Right ventricle myocardium superior (tissue), 1 donor: ENCODE measurements at regions not wholly inside any gene's neighbourhood (a gene's known extent, or its start where the extent isn't known, plus 50 kb on each side); places are given as distances from the start of the nearest gene placed in this dataset.

Source experiments
- ATAC-seq: fragments of 200-7000 bp; cut with Tn5 transposase; one replicate; pipeline ENCODE4 v1.9.1; 2020; ENCODE audit warnings: mild to moderate bottlenecking; ENCODE audit not compliant: poor library complexity
- DNase-seq: peaks from one replicate; pipeline ENCODE4 v3.0.0-alpha.2; 2020
- intact Hi-C: fragments of 100-400 bp; cut with DNase I; formaldehyde crosslinking; loops from one replicate; pipeline ENCODE4 v1.11.2; 2022
- donor health status: DM: no; HTN: yes; CAD: no; lungs with severe emphysema.

DNA sequence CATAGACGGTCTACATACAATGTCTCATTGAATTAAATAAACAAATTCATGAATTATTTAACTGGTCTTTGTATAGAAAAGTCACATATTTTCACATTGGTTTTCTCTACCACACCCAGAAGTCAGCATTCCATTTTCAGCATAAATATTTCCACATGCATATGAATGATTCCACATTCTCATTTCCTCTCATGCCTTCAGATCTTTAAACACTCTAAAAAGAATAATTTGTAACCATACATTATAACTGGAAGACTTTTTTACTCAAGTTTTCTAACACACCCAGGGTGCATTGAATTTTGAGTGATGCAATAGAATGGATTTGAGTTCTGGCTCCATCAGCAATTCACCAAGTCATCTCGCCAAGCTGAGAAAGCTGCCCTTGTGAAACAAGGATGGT, 501.8 kb upstream of the TENM4 start:
- ATAC-seq (no peak), DNase-seq (no peak)
- intact Hi-C loops = no loop called here

DNA sequence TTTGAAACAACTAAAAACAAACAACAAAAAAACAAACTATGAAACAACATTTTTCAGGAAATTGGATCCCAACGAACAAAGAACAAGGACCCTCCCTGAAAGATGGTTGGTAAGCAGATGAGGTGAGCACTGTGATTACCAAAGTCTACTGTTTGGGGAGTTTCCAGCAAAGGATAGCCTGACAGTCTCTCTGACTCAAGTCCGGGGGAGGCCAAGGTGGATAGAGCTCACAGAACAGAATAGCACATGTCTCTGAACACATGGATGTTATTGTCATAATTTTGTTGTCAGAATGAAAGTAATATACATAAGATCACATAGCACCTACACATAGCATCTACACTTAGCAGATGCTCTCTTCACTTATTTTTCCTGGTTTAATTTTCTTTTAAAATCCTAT, 501.3 kb upstream of the TENM4 start:
- ATAC-seq (no peak), DNase-seq (no peak)
- intact Hi-C loops = no loop called here

DNA sequence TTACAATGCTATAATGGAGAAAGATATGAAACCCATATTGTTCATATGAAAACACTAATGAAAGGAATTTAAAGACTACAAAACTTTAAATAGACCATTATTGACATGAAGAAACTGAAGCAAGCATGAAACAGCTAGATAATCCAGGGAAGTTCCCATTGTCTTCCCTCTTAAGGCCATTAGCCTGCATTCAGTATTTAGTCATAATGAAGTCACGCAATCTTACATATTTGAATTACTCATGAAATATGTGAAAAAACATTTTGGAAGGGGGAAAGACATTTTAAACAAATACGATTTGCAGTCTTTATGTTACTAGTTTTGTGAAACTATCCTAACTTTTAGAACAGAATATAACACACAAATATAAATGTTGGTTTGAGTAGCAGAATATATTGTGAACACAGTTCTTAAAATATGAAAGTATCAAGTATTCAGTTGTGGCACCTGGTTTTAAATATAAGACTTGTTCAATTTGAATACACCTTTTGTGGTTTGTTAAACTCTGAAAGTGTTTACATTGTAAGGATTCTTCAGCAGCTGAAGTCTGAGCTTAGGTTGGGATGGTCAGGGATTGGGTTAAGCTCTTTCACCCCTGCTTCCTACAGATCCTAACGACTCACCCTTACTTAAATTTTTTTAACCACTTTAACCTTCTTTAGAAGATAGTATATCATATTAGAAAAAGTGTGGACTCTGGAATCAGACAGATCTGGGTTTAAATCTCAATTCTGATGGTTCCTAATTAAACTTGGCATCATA, 500.3 kb upstream of the TENM4 start:
- no peak for ATAC-seq
- intact Hi-C loops = no loop called here
- DNase-seq = no peak

DNA sequence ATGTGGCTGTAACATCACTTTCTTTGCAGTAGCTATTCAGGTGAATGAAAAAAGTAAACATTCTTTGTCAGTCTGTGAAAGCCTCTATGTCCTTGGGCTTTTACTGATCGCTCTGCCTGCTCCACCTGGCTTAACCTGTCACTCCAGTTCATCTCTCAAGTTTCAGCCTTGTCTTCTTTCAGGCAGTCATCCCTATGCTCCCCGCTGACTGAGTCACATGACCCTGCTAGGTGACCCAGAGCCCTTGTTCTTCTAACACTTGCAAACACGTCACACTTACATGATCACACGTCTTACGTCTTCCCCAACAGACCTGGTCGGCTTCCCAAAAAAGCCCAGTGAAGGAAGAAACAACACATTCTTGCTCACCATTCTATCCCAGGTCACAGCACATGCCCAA, 499.3 kb upstream of the TENM4 start:
- no peak for ATAC-seq
- intact Hi-C loops = no loop called here
- no peak for DNase-seq

DNA sequence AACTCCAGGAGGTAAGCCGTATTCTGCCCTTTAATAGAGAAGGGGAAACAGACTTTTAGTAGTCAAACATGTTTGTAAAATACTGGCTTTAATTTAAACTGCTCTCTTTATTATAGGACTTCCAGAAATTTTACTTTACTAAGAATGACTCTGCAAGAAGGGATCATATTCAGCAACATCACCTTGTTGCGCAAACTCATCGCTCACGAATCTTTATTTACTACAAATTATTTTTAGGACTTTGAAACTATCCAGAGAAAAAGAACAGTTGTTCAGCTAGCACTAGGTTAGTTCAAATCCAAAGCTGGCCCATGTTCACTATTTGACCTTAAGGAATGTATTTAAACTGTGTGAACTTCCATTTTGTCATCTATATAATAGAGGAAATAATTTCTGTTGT, 498.3 kb upstream of the TENM4 start:
- no peak for ATAC-seq
- intact Hi-C loops = no loop called here
- no peak for DNase-seq

DNA sequence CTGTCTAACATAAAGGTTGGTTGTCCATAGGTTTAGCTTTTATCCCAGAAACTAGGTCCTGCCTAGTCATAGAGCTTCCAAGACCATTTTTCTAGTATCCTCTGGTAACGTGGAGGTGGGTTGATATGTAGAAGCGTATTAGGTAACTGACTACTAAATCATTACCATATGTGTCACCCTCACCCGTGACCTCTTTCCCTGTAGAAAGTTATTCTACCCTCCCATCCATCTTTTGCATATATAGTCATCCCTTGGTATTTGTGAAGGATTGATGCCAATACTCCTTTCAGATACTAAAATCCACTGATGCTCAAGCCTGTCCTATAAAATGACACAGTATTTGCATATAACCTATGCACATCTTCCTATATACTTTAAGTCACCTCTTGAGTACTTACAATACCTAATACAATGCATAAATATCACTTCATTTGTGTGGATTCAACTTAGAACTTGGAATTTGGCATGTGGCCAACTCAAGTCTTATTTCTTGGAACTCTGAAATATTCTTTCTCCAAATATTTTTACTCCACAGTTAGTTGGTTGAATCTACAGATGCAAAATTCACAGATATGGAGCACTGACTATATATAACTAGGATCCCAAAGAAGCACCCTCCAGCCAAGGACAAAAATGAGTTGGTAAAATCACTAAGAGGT, 497.0 kb upstream of the TENM4 start:
- ATAC-seq = no peak
- DNase-seq = no peak
- intact Hi-C loops = no loop called here

DNA sequence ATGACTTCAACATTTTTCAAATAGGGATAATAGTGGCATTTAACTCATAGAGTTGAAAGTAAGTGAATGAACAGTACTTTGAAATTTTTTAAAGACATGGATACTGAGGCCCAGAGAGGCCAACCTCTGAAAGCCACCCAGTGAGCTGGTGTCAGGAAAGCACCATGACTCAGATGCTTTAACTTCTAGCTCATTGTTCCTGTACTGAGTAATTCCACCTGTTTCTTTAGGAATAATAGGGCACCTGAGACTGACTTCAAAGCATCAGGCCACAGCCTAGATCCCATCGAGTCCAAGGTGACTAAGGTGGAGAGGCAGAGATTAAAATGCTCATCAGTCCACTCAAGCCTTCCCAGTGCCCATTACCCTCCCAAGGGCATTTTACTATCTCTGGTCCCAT, 491.8 kb upstream of the TENM4 start:
- DNase-seq (no peak), ATAC-seq (no peak)
- intact Hi-C loops = no loop called here

DNA sequence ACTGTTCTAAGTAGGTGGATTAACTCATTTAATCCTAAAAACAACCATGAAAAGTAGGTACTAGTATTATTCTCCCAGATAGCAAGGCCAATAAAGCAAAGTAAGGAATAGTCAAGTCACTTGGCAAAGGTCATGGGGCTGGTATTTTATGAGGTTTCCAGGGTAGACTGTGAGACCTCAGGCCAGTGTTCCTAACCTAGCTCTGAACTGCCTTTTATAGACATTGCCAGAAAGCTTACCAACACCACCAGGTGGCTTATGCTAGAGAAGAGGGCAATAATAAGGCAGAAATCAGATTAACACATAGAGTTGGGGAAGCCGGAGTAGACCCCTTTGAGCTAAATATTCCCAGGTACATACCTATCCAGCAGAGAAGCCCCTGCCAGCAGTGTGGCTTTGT, 490.9 kb upstream of the TENM4 start:
- intact Hi-C loops = no loop called here
- DNase-seq = no peak
- ATAC-seq = no peak

DNA sequence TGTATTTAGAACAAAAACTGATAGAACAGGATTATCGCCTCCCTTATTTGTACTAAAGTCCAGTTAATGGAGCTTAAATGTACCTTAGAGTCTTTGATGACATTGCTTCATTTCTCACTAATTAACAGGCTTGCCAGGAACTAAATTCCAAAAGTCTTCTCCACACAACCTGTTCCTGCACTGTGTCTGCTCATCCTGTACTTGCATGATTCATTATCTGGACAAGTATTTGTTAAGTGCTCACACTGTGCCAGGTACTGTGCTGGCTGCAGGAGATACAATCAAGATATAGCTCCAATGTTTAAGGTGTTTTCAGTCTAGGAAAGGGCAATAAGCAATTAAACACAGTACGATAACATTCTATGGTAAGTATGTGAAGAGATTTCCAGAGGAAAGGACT, 485.9 kb upstream of the TENM4 start:
- DNase-seq = no peak
- ATAC-seq = no peak
- intact Hi-C loops = loop anchor here (5.0 kb wide), 1 partner anchor 221 kb away; no protein-coding TSS in a partner anchor

DNA sequence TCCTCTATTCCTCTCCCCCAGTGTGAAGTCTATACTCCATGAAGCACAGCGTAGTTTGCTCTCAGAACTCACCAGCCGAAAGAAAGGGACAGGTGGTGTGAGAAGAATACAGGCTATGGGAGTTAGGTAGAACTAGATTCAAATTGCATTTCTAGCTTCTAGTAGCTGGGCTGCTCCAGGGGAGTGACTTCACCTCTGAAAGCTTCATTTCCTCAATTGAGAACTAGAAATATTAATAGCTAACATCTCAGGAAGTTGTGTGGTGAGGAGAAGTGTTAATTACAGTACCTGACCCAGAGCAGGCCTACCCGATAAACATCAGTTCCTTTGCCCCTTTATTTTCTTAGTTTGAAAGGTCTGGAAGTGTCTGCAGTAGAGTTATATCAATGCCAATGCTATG, 484.7 kb upstream of the TENM4 start:
- no peak for ATAC-seq
- no peak for DNase-seq
- intact Hi-C loops = loop anchor here (5.0 kb wide), 1 partner anchor 222 kb away; no protein-coding TSS in a partner anchor

DNA sequence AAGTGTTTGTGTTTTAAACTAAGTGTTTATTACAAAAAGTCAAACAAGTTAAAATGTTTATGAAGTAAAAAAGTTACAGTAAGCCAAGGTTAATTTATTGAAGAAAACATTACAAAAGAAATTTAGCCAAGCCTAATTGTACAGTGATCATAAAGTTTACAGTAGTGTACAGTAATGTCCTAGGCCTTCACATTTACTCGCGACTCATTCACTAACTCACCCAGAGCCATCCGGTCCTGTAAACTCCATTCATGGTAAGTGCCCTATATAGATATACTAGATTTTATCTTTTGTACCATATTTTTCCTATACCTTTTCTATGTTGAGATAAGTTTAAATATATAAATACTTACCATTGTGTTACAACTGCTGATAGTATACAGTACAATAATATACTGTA, 481.8 kb upstream of the TENM4 start:
- DNase-seq (no peak), ATAC-seq (no peak)
- intact Hi-C loops = no loop called here

DNA sequence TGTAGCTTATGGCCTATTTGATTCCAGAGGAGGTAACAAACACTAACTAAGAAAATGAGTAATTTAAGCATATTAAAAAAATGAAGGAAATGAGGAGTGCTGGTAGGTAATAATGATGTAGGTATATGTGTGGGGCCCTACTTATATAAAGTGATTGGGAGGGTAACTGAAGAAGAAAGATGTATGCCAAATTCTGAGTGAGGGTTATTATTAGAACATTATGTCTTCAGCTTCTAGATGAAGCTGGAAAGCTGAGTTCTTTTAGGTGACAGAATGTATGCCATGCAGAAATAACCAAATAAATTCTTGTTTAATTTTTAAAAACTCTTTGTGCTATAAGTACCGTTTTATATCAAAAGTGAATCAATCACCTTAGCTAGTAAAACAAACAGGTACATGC, 479.6 kb upstream of the TENM4 start:
- DNase-seq = no peak
- intact Hi-C loops = no loop called here
- ATAC-seq = no peak

DNA sequence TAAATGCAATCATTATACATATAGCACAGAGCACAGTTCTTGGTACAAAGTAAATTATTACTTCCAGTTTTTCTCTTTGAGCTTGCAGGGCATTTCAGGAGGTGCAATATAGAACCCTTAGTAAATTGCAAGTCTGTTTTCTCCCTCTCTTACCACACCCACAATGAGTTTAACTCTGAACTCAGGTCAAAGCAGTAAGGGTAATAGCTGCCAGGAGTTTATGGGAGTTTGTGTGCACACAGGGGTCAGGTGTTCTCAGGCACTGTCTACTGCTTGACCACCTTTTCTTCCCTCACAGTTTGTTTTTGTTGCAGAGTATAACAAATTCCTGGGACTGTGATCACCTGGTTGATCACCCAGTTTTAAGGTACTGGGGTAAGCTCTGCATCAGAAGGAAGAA, 478.5 kb upstream of the TENM4 start:
- intact Hi-C loops = no loop called here
- DNase-seq (no peak), ATAC-seq (no peak)

DNA sequence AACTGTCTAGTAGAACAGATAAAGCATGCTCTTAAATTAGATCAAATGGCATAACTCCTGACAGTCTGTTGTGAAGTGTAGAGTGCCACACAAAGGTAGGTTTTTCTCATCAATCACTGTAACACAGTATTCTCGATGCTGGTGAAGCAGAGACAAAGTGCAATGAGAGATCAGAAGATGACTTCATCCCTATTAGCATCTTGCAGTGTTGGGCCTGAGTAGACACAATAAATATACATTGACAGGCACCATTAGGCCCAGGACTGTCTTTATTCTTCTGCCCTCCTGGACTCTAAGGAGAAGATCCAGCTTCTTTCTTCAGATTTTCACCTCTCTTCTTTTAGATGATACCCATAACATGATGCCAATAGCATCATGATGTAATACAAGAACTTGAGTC, 478.0 kb upstream of the TENM4 start:
- intact Hi-C loops = no loop called here
- no peak for ATAC-seq
- DNase-seq = no peak

DNA sequence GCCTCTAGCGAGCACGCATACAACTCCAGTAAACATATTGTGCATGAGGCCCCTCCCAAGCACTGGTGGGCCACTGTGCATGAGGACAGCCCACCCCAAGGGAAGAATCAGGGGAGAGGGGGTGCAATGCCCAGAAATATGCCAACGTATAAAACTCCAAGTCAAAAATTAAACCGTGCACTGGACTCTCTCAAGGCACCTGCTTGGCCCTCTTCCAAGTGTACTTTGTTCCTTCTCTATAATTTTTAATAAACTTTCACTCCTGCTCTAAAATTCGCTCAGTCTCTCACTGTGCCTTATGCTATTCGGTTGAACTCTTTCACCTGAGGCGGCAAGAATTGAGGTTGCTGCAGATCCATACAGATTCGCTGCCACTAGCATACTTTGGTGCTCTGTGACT, 465.3 kb upstream of the TENM4 start:
- intact Hi-C loops = no loop called here
- DNase-seq (no peak), ATAC-seq (no peak)

DNA sequence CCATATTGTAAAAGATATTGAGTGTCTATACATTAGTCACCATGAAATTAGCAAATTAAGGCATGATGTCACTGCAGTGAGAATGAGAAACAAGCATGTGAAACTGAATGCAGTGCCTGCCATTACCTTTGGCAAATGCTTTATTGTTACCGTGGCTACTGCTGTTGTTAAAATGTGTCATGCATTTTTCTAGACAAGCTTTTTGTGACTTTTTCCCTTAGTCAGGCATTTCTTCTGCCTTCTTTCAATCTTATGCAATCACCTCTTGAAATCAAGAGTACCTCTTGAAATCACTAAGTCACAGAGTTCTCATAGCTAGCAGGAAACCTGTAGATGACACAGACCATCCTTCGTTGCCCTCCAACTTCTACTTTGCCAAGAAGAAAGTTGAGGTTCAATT, 461.7 kb upstream of the TENM4 start:
- no peak for ATAC-seq

DNA sequence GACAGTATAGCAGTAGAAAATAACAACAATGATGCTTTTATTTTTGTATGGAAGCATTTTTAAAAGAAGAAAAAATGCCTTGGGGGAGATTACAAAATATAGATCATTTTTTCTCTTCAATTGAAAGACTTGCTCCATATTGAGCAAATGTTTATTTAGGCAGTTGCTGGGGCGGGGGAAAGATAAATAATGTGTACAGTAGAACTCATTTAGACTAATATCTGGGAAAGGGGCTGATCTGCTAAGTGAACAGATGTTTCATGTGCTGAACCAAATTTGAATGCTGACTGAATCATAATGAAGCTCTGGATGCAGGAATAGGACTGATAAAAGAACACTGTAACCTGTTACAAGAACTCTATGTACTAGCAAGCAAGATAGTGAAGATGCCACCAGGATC, 457.1 kb upstream of the TENM4 start:
- intact Hi-C loops = no loop called here
- DNase-seq = no peak
- no peak for ATAC-seq

More for the DNA sequence above, 461.7 kb upstream of the TENM4 start:
- intact Hi-C loops = no loop called here
- no peak for DNase-seq

DNA sequence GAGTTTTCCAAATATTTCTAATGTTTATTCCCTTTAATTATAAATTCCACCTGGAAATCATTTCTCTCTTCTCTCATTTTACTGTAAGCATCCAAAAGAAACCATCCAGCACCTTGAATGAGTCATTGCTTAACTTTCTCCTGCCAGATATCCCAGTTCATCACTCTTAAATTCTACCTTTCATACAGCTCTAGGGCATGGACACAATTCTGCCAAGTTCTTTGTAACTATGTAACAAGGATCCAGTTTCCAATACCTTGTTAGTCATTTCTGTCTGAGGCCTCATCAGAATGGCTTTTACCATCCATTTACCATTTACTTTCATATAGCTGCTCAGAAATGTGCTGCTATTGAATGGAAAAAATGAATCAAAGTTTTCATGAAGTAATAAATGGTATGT, 455.4 kb upstream of the TENM4 start:
- no peak for DNase-seq
- ATAC-seq = no peak
- intact Hi-C loops = no loop called here

DNA sequence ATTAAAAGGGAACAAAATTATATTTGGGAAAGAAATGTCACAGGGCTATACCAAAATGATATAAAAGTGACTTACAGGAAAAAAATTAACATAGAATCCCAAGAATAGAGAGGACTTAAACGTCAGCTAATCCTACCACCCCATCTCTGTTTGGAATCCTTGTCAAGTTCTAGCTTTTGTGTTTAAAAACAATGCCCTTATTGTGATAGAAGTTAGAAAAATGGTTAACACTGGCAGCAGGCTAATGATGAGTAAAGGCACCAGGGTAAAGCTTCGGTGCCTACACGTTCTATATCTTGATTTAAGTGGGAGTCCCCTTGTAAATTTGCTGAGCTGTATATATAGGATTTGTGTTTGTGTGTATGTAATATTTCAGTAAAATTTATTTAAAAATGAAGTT, 453.3 kb upstream of the TENM4 start:
- intact Hi-C loops = no loop called here
- DNase-seq = no peak
- ATAC-seq = no peak

DNA sequence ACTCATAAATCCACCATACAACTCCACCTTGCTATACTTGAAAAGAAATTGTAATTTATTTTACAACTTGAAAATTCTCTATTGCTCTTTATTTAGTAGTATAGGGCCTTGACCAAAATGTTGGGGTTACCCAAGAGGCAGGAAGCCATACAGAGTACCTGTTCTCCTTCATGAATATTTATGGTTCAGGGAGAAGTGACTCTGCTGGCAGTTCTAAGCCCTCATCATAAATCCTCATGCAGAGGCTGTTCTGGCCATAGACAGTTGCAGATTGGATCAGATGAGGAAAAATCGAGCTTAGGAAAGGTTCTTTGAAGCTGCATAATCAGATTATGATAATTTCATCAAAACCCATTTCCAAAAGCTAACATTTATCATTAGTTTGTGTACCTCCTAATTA, 449.4 kb upstream of the TENM4 start:
- intact Hi-C loops = no loop called here
- ATAC-seq = no peak
- DNase-seq = no peak

DNA sequence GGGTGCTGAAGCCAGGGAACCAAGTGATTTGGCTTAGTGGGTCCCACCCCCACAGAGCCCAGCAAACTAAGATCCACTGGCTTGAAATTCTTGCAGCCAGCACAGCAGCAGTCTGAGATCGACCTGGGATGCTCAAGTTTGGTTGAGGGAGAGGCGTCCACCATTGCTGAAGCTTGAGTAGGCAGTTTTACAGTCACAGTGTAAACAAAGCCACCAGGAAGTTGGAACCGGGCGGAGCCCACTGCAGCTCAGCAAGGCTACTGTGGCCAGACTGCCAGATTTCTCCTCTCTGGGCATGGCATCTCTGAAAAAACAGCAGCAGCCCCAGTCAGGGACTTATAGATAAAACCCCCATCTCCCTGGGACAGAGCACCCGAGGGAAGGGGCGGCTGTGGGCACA, 424.1 kb upstream of the TENM4 start:
- DNase-seq (no peak), ATAC-seq (no peak)
- intact Hi-C loops = no loop called here
